A549 (cell line): ENCODE measurements at regions not wholly inside any gene's neighbourhood (a gene's known extent, or its start where the extent isn't known, plus 50 kb on each side); places are given as distances from the start of the nearest gene placed in this dataset.

Experiments used
- ATAC-seq, 2 experiments: fragments of 200-7000 bp in 1 of 2; fragments of >200 bp in 1 of 2; cut with Nextera tagmentation in 1 of 2; cut with Tn5 transposase in 1 of 2; 3 replicates each; pipeline versions ENCODE4 v1.8.0 to v1.9.1; 2018 to 2020; ENCODE audit warnings: mild to moderate bottlenecking in 1 of 2, moderate library complexity in 1 of 2
- CTCF ChIA-PET: fragments of 300-600 bp; sonication (Branson Sonifier 250); formaldehyde crosslinking; extraction: SDS; loops from one replicate; lab custom pipeline; 2021; ENCODE audit warnings: antibody characterized with exemption, inconsistent platforms; lab: Yijun Ruan, JAX
- POLR2A ChIA-PET: fragments of 350-600 bp; formaldehyde crosslinking; extraction: SDS; loops from one replicate; lab custom pipeline; 2021; ENCODE audit warnings: antibody characterized with exemption, inconsistent platforms; lab: Yijun Ruan, JAX
- DNase-seq, 2 experiments: peaks; one replicate each; pipeline versions ENCODE4 v3.0.0 to v3.0.0-alpha.2; 2011 to 2016; ENCODE audit warnings: low read depth in 1 of 2, low spot score in 1 of 2
- FAIRE-seq: peaks from 2 replicates; lab custom pipeline; 2011; peaks lifted over from hg19 to GRCh38; lab: Jason Lieb, UNC
- H3K27ac ChIP-seq, 2 experiments: fragments of >200 bp; sonication (Bioruptor Twin); formaldehyde crosslinking; 3 replicates each; pipeline ENCODE4 v1.5.1; 2016 to 2017
- H3K4me1 ChIP-seq: fragments of >200 bp; sonication (Bioruptor Twin); formaldehyde crosslinking; 3 replicates; pipeline ENCODE4 v1.6.1; 2016
- H3K4me2 ChIP-seq: fragments of >200 bp; sonication (Bioruptor Twin); formaldehyde crosslinking; 3 replicates; pipeline ENCODE4 v1.6.1; 2016
- H3K4me3 ChIP-seq: fragments of >200 bp; sonication (Bioruptor Twin); formaldehyde crosslinking; 3 replicates; pipeline ENCODE4 v1.5.1; 2016
- H3K9me3 ChIP-seq: fragments of >200 bp; sonication (Bioruptor Twin); formaldehyde crosslinking; 3 replicates; pipeline ENCODE4 v1.6.1; 2016
- BCL3 ChIP-seq: fragments of >200 bp; sonication (Bioruptor Twin); formaldehyde crosslinking; IDR thresholded peaks from 3 replicates; pipeline ENCODE4 v1.6.1; 2016
- BHLHE40 ChIP-seq: IDR thresholded peaks from 2 replicates; pipeline ENCODE4 v1.6.1; 2012; ENCODE audit warnings: low read depth, low read length, inconsistent platforms
- CBX2 ChIP-seq: fragments of 200-600 bp; sonication (generic); IDR thresholded peaks from 2 replicates; pipeline ENCODE4 v1.6.1; 2016; ENCODE audit warnings: low read depth, mild to moderate bottlenecking, borderline replicate concordance
- CHD4 ChIP-seq: fragments of 200-600 bp; sonication (generic); IDR thresholded peaks from 2 replicates; pipeline ENCODE4 v1.6.1; 2016; ENCODE audit warnings: antibody characterized with exemption, mild to moderate bottlenecking, borderline replicate concordance
- CTCF ChIP-seq: fragments of >200 bp; sonication (Bioruptor Twin); formaldehyde crosslinking; IDR thresholded peaks from 3 replicates; pipeline ENCODE4 v1.5.1; 2016
- E2F6 ChIP-seq: IDR thresholded peaks from 2 replicates; pipeline ENCODE4 v1.6.1; 2012; ENCODE audit warnings: low read depth, borderline replicate concordance
- ESRRA ChIP-seq: fragments of 150-350 bp; IDR thresholded peaks from 2 replicates; pipeline ENCODE4 v1.6.1; 2014; ENCODE audit warnings: mild to moderate bottlenecking, low read length, borderline replicate concordance
- FOSB ChIP-seq: fragments of 250-450 bp; sonication (Bioruptor Pico); IDR thresholded peaks from 2 replicates; pipeline ENCODE4 v1.5.0; 2020; ENCODE audit warnings: mild to moderate bottlenecking, moderate library complexity
- FOSL2 ChIP-seq, 2 experiments: fragments of 450-650 bp in 1 of 2; fragments of >200 bp in 1 of 2; sonication (Bioruptor Twin) in 1 of 2; formaldehyde crosslinking; IDR thresholded peaks; 2 replicates each; pipeline versions ENCODE4 v1.5.0 to v1.6.1; 2016 to 2020; ENCODE audit warnings: mild to moderate bottlenecking in 1 of 2, moderate library complexity in 1 of 2
- HES2 ChIP-seq: fragments of >200 bp; sonication (Bioruptor Twin); formaldehyde crosslinking; IDR thresholded peaks from 2 replicates; pipeline ENCODE4 v1.6.1; 2016
- HOXB5 ChIP-seq: fragments of 250-450 bp; sonication (Bioruptor Pico); IDR thresholded peaks from 2 replicates; pipeline ENCODE4 v1.5.0; 2020; ENCODE audit warnings: mild to moderate bottlenecking, moderate library complexity
- KDM1A ChIP-seq: fragments of 200-600 bp; sonication (generic); IDR thresholded peaks from 2 replicates; pipeline ENCODE4 v1.6.1; 2016; ENCODE audit warnings: low read depth, mild to moderate bottlenecking
- KDM5A ChIP-seq: fragments of 200-600 bp; sonication (generic); IDR thresholded peaks from 2 replicates; pipeline ENCODE4 v1.6.1; 2016; ENCODE audit warnings: antibody characterized with exemption, mild to moderate bottlenecking
- NPAS2 ChIP-seq: fragments of 250-450 bp; sonication (Bioruptor Pico); IDR thresholded peaks from 2 replicates; pipeline ENCODE4 v1.8.0; 2022; ENCODE audit warnings: mild to moderate bottlenecking, moderate library complexity, borderline replicate concordance
- NR3C1 ChIP-seq: fragments of >200 bp; sonication (Bioruptor Twin); formaldehyde crosslinking; IDR thresholded peaks from 3 replicates; pipeline ENCODE4 v1.6.1; 2017
- POLR2AphosphoS2 ChIP-seq: conservative IDR thresholded peaks from 2 replicates; pipeline ENCODE4 v1.6.1; 2012; ENCODE audit warnings: low read length, improper control_type of control experiment, inconsistent platforms
- RAD21 ChIP-seq, 2 experiments: fragments of >200 bp in 1 of 2; sonication (Bioruptor Twin) in 1 of 2; formaldehyde crosslinking in 1 of 2; IDR thresholded peaks in 1 of 2; conservative IDR thresholded peaks in 1 of 2; 2 replicates in 1 of 2; 3 replicates in 1 of 2; pipeline ENCODE4 v1.6.1; 2012 to 2018; ENCODE audit warnings: inconsistent platforms in 1 of 2
- RARB ChIP-seq: fragments of 250-450 bp; sonication (Bioruptor Pico); IDR thresholded peaks from 2 replicates; pipeline ENCODE4 v1.8.0; 2021; ENCODE audit warnings: mild to moderate bottlenecking, moderate library complexity
- SMC3 ChIP-seq: fragments of >200 bp; sonication (Bioruptor Twin); formaldehyde crosslinking; IDR thresholded peaks from 3 replicates; pipeline ENCODE4 v1.6.1; 2018; ENCODE audit warnings: inconsistent platforms
- SREBF2 ChIP-seq: fragments of 450-650 bp; IDR thresholded peaks from 2 replicates; pipeline ENCODE4 v1.6.1; 2014; ENCODE audit warnings: mild to moderate bottlenecking, moderate library complexity
- ZC3H11A ChIP-seq: fragments of 450-650 bp; IDR thresholded peaks from 2 replicates; pipeline ENCODE4 v1.6.1; 2014; ENCODE audit warnings: antibody characterized with exemption, mild to moderate bottlenecking
- ZNF302 ChIP-seq: fragments of 250-450 bp; sonication (Bioruptor Pico); IDR thresholded peaks from 2 replicates; pipeline ENCODE4 v1.9.0; 2021; ENCODE audit warnings: inconsistent platforms, mild to moderate bottlenecking, moderate library complexity
- WGBS: methylation state at CpG from one replicate; pipeline ENCODE4 v1.1.6; 2017; ENCODE audit errors: missing lambda C conversion rate; 5-methylcytosine and 5-hydroxymethylcytosine counted together

- Histone ChIP-seq H3K4me2 (peak overlapping the region; percentile 37), H3K9me3 (no peaks in the 10 kb centered on the region), H3K27ac (no peak overlapping the region), H3K4me3 (no peak overlapping the region), H3K4me1 (peaks cover 7% of the 10 kb centered on the region; the same call in 2 of the 3 replicates)
- DNase-seq (peak in 1 of 2 experiments; percentile 33), FAIRE-seq (no peak), ATAC-seq (no peak)
- ChIA-PET CTCF (no interaction called here), POLR2A (no interaction called here)
- TF ChIP-seq BCL3: 0 out of 3 replicates have a peak, but pooled peaks have one; percentile 30
- TF ChIP-seq NPAS2 (CRISPR knock-in tag): no peak
- WGBS: 51% methylated on average over 12 of the region's 12 CpGs
These were observed 352.2 kb downstream of the TFEC start for GRCh38 chr7:115678086-115678982.

GRCh38 chr7:115676707-115677106, 353.9 kb downstream of the TFEC start:
- no peak for ATAC-seq
- FAIRE-seq: no peak
- H3K27ac ChIP-seq: no peak overlapping the region
- DNase-seq: no peak
- H3K4me1 ChIP-seq: peaks cover 7% of the 10 kb centered on the region; the same call in 2 of the 3 replicates
- ChIA-PET CTCF (interaction anchor here (0.5 to 1.1 kb wide), 3 partner anchors 12 to 964 kb away, joined by 3 read pairs; no protein-coding TSS in a partner anchor), POLR2A (no interaction called here)
- no peak overlapping the region for H3K4me3 ChIP-seq
- no peak overlapping the region; the same call in 2 of the 3 replicates for H3K4me2 ChIP-seq
- no peak for TF ChIP-seq HES2
- WGBS: 47% methylated on average over 3 of the region's 3 CpGs
- H3K9me3 ChIP-seq: no peaks in the 10 kb centered on the region

- POLR2A ChIA-PET: no interaction called here
- Histone ChIP-seq H3K4me1 (peaks cover 7% of the 10 kb centered on the region; the same call in 2 of the 3 replicates), H3K27ac (no peak overlapping the region), H3K9me3 (no peaks in the 10 kb centered on the region), H3K4me2 (peak overlapping the region; percentile 22), H3K4me3 (no peak overlapping the region)
- ATAC-seq: peak; percentile 83 to 90; a peak in 5 of 6 replicates
- FAIRE-seq: no peak
- peak in 1 of 2 experiments; percentile 56 for DNase-seq
- WGBS: 19% methylated on average over 10 of the region's 10 CpGs
- CTCF ChIA-PET: interaction anchor here (0.7 to 1.1 kb wide), 2 partner anchors 12 to 964 kb away, joined by 3 read pairs; no protein-coding TSS in a partner anchor
- no peak for TF ChIP-seq RARB
- TF ChIP-seq SMC3: peak; percentile 66
- peak; percentile 74 to 80 for TF ChIP-seq RAD21 (conservative IDR thresholded peaks at IDR 0.05 in 1 of 2, IDR thresholded peaks at IDR 0.05 in 1 of 2)
- TF ChIP-seq CTCF: peak; percentile 57
- TF ChIP-seq POLR2AphosphoS2: no peak
- TF ChIP-seq ZC3H11A: no peak
These were observed 354.5 kb downstream of the TFEC start for GRCh38 chr7:115676080-115676479.

GRCh38 chr7:115674467-115675024, 356.0 kb downstream of the TFEC start:
- Histone ChIP-seq H3K9me3 (no peaks in the 10 kb centered on the region), H3K27ac (no peak overlapping the region), H3K4me2 (no peak overlapping the region), H3K4me1 (peaks cover 7% of the 10 kb centered on the region; the same call in 2 of the 3 replicates), H3K4me3 (no peak overlapping the region)
- ChIA-PET CTCF (interaction anchor here (0.6 to 2.0 kb wide), 3 partner anchors 809 to 1364 kb away, joined by 3 to 4 read pairs (median 4); no protein-coding TSS in a partner anchor), POLR2A (no interaction called here)
- TF ChIP-seq ESRRA (no peak), CBX2 (no peak), CHD4 (no peak), SREBF2 (no peak), KDM5A (no peak), E2F6 (no peak), BHLHE40 (no peak), HOXB5 (CRISPR knock-in tag) (no peak), KDM1A (no peak), NR3C1 (no peak), FOSL2 (IDR thresholded peaks at IDR 0.05) (no peak), FOSL2 (CRISPR knock-in tag; IDR thresholded peaks at IDR 0.05) (no peak), ZNF302 (no peak), FOSB (CRISPR knock-in tag) (no peak)
- DNase-seq (no peak), FAIRE-seq (no peak), ATAC-seq (no peak)
- 71% methylated on average over 3 of the region's 3 CpGs for WGBS
